ENCODE measurements at regions not wholly inside any gene's neighbourhood (a gene's known extent, or its start where the extent isn't known, plus 50 kb on each side); places are given as distances from the start of the nearest gene placed in this dataset.

DNA sequence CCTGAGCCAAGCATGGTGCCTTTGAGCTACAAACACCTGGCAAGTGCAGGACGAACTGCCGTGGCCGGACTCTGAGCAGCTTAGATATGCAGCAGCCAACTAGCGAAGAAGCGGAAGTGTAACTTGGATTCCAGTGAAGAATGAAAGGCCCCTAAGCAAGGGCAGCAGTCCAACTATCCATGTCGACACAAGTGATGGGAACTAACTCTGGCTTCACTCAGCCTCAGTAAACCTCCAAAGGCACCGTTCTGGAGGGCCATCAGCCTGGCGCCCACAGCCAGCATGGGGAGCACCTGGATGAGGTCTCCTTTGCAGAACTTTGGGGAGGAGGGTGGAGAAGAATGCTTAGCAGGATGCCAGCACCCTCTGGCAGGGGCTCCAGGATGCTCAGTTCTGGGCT, 78.4 kb upstream of the MLN start:
- TF ChIP-seq, protein P1, sequence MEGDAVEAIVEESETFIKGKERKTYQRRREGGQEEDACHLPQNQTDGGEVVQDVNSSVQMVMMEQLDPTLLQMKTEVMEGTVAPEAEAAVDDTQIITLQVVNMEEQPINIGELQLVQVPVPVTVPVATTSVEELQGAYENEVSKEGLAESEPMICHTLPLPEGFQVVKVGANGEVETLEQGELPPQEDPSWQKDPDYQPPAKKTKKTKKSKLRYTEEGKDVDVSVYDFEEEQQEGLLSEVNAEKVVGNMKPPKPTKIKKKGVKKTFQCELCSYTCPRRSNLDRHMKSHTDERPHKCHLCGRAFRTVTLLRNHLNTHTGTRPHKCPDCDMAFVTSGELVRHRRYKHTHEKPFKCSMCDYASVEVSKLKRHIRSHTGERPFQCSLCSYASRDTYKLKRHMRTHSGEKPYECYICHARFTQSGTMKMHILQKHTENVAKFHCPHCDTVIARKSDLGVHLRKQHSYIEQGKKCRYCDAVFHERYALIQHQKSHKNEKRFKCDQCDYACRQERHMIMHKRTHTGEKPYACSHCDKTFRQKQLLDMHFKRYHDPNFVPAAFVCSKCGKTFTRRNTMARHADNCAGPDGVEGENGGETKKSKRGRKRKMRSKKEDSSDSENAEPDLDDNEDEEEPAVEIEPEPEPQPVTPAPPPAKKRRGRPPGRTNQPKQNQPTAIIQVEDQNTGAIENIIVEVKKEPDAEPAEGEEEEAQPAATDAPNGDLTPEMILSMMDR (conservative IDR thresholded peaks at IDR 0.05) = no peak
- Mint-ChIP-seq H3K27ac (no peak overlapping the region), H3K9me3 (no peaks in the 10 kb centered on the region), H3K4me1 (ENCODE audit: unreplicated experiment) (peaks cover 34% of the 10 kb centered on the region), H3K27me3 (peaks cover 11% of the 10 kb centered on the region), H3K4me3 (no peak overlapping the region), H3K36me3 (no peaks in the 10 kb centered on the region)
- DNase-seq (ENCODE audit: extremely low spot score, unreplicated experiment) = no peak

DNA sequence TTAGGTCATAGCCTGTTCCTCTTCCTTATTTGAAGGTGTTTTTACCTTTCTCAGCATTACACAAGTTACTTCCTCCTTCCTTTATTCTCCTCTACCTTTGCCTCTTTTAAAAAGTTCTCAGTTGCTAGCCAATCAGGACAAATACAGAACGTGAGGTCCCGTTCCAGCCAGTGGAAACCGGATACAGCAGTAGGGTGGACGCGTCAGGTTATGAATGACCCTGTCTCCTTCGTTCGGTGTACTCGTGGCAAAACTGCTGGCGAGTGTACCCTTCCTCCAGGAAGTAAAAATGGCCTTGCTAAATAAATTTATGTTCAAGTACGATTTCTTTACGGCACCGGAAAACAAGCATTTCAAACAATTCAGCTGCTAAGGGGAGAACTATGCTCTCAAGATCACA, 77.0 kb upstream of the MLN start:
- H3K4me3 Mint-ChIP-seq = peak overlapping the region; percentile 31
- DNase-seq (ENCODE audit: extremely low spot score, unreplicated experiment) = no peak
- peaks cover 34% of the 10 kb centered on the region for H3K4me1 Mint-ChIP-seq (ENCODE audit: unreplicated experiment)
- peaks cover 10% of the 10 kb centered on the region for H3K27me3 Mint-ChIP-seq
- H3K9me3 Mint-ChIP-seq = no peaks in the 10 kb centered on the region
- TF ChIP-seq, protein P1 (conservative IDR thresholded peaks at IDR 0.05) = no peak
- peak overlapping the region; percentile 75 for H3K27ac Mint-ChIP-seq
- no peaks in the 10 kb centered on the region for H3K36me3 Mint-ChIP-seq

DNA sequence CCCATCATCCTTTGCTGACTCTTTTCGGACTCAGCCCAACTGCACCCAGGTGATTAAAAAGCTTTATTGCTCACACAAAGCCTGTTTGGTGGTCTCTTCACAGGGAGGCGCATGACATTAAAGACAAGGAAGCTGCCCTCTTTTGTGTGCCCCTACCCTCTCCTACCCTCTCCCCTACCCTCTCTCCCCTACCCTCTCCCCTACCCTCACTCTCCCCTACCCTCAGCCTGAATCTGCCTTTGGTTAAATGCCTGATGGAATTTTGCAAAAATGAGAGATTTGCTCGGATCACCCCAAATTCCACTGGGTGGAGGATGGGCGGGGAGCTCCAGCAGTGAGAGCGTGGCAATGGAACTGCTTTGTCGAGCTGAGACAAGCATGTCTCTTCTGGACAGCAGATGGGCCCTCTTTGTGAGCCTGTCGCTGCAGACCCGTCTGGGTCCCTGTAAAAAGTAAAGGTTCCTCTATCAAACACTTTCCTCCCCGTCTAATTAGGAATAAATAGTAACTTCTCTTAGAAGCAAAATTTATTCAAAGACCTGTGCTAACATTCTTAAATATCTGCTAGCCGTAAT, 76.4 kb upstream of the MLN start:
- H3K9me3 Mint-ChIP-seq = no peaks in the 10 kb centered on the region
- H3K4me3 Mint-ChIP-seq = peak overlapping the region; percentile 31
- DNase-seq (ENCODE audit: extremely low spot score, unreplicated experiment) = no peak
- no peaks in the 10 kb centered on the region for H3K36me3 Mint-ChIP-seq
- TF ChIP-seq, protein P1 (conservative IDR thresholded peaks at IDR 0.05) = no peak
- H3K4me1 Mint-ChIP-seq (ENCODE audit: unreplicated experiment) = peaks cover 34% of the 10 kb centered on the region
- H3K27me3 Mint-ChIP-seq = peaks cover 10% of the 10 kb centered on the region
- H3K27ac Mint-ChIP-seq = peak overlapping the region; percentile 75

DNA sequence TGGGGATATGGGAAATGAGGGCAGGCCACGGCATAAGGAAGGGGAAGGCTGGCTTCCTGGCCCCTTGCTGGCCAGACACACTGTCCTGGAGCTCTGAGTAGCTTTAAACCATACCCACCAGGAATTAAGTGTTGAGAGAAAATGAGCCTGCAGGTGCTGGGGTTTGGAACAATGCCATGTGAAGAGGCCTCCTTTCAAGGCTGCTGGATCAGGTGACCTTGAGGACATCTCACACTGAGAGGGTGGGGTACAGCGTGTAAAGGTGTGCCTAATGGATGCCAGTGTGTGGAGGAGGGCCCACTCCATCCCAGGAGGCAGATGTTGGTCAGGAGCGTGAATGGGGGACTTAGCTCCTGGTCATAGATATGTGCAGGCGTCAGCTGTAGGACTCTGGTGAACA, 74.8 kb upstream of the MLN start:
- no peak overlapping the region for H3K4me3 Mint-ChIP-seq
- H3K27ac Mint-ChIP-seq = no peak overlapping the region
- H3K27me3 Mint-ChIP-seq = peaks cover 14% of the 10 kb centered on the region
- TF ChIP-seq, protein P1 (conservative IDR thresholded peaks at IDR 0.05) = no peak
- no peaks in the 10 kb centered on the region for H3K36me3 Mint-ChIP-seq
- peaks cover 46% of the 10 kb centered on the region for H3K4me1 Mint-ChIP-seq (ENCODE audit: unreplicated experiment)
- no peak for DNase-seq (ENCODE audit: extremely low spot score, unreplicated experiment)
- H3K9me3 Mint-ChIP-seq = no peaks in the 10 kb centered on the region

DNA sequence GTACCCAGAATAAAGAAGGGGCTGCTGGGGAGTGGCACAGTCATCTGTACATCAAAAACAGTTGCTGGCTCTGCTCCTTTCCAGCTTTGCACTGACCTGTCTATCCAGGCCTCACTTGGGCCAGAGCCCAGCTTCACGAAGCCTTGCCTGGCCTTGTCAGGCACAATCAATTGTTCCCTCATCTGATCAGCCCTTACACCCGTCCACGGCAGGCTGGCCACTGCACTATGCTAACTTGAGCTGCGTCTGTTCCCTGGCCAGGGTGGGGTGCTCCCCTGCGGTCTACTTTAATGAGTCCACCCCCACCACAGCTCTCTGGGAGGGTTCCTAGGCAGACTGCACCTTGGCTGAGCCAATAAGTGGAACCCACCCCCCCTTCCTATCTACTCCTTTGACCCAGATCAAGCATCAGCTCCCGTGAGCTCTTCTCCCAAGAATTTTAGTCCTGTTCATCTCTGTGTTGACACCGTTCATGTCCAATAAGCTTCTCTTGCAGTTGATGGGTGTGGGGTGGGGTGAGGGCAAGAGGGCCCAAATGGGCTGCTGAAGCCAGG, 74.3 kb upstream of the MLN start:
- Mint-ChIP-seq H3K4me1 (ENCODE audit: unreplicated experiment) (peaks cover 48% of the 10 kb centered on the region), H3K27ac (no peak overlapping the region), H3K27me3 (peaks cover 13% of the 10 kb centered on the region), H3K36me3 (no peaks in the 10 kb centered on the region), H3K9me3 (no peaks in the 10 kb centered on the region), H3K4me3 (no peak overlapping the region)
- DNase-seq (ENCODE audit: extremely low spot score, unreplicated experiment) = no peak
- TF ChIP-seq, protein P1 (conservative IDR thresholded peaks at IDR 0.05) = no peak
